ENCODE measurements at regions not wholly inside any gene's neighbourhood (a gene's known extent, or its start where the extent isn't known, plus 50 kb on each side); places are given as distances from the start of the nearest gene placed in this dataset.
"Not testable (repeated sequence)": the region's sequence is repeated elsewhere in the genome, so short reads cannot be mapped to it uniquely, and the experiment has no call there.

GRCh38 chr14:105672450-105673200 is 146.2 kb downstream of the TMEM121 start:
- H3K27ac Mint-ChIP-seq; H3K27me3 Mint-ChIP-seq; CTCF ChIA-PET; DNase-seq; H3K36me3 Mint-ChIP-seq (ENCODE audit: low read depth); POLR2A ChIA-PET; ATAC-seq; H3K9me3 Mint-ChIP-seq; H3K4me3 Mint-ChIP-seq; H3K4me1 Mint-ChIP-seq (ENCODE audit: low read depth); intact Hi-C loops (cut with micrococcal nuclease): not testable (repeated sequence)

GRCh38 chr14:105675433-105675832 is 149.1 kb downstream of the TMEM121 start:
- H3K9me3 Mint-ChIP-seq; ATAC-seq; POLR2A ChIA-PET; DNase-seq; intact Hi-C loops (cut with micrococcal nuclease); H3K4me1 Mint-ChIP-seq (ENCODE audit: low read depth); H3K27ac Mint-ChIP-seq; H3K4me3 Mint-ChIP-seq; H3K27me3 Mint-ChIP-seq; H3K36me3 Mint-ChIP-seq (ENCODE audit: low read depth): not testable (repeated sequence)
- CTCF ChIA-PET: interaction anchor here (0.9 kb wide), 1 partner anchor 294 kb away, joined by 3 read pairs; no protein-coding TSS in a partner anchor

- H3K27ac Mint-ChIP-seq; H3K4me1 Mint-ChIP-seq (ENCODE audit: low read depth); POLR2A ChIA-PET; DNase-seq; H3K4me3 Mint-ChIP-seq; H3K27me3 Mint-ChIP-seq; ATAC-seq; intact Hi-C loops (cut with micrococcal nuclease); H3K9me3 Mint-ChIP-seq; H3K36me3 Mint-ChIP-seq (ENCODE audit: low read depth): not testable (repeated sequence)
- CTCF ChIA-PET: interaction anchor here (0.9 to 1.5 kb wide), 2 partner anchors 267 to 325 kb away, joined by 3 to 5 read pairs; no protein-coding TSS in a partner anchor
Observed at GRCh38 chr14:105675905-105676670, 149.7 kb downstream of the TMEM121 start.

- ChIA-PET POLR2A (interaction anchor here (0.6 kb wide), 1 partner anchor 380 kb away, joined by 3 read pairs; no protein-coding TSS in a partner anchor), CTCF (interaction anchor here (0.7 to 1.1 kb wide), 2 partner anchors 265 to 273 kb away, joined by 3 read pairs; no protein-coding TSS in a partner anchor)
- intact Hi-C loops (cut with micrococcal nuclease); H3K4me3 Mint-ChIP-seq; H3K27ac Mint-ChIP-seq; H3K36me3 Mint-ChIP-seq (ENCODE audit: low read depth); H3K27me3 Mint-ChIP-seq; H3K9me3 Mint-ChIP-seq; DNase-seq; H3K4me1 Mint-ChIP-seq (ENCODE audit: low read depth); ATAC-seq: not testable (repeated sequence)
Observed at GRCh38 chr14:105678057-105678456, 151.7 kb downstream of the TMEM121 start.

GRCh38 chr14:105678996-105679958 is 152.9 kb downstream of the TMEM121 start:
- H3K27ac Mint-ChIP-seq; H3K4me1 Mint-ChIP-seq (ENCODE audit: low read depth); H3K36me3 Mint-ChIP-seq (ENCODE audit: low read depth); intact Hi-C loops (cut with micrococcal nuclease); POLR2A ChIA-PET; H3K4me3 Mint-ChIP-seq; H3K9me3 Mint-ChIP-seq; H3K27me3 Mint-ChIP-seq; DNase-seq: not testable (repeated sequence)
- CTCF ChIA-PET: interaction anchor here (0.6 to 0.8 kb wide), 4 partner anchors 264 to 295 kb away, joined by 3 to 4 read pairs (median 3); no protein-coding TSS in a partner anchor
- peak; percentile 35 for ATAC-seq

GRCh38 chr14:105679959-105680735 is 153.8 kb downstream of the TMEM121 start:
- H3K27me3 Mint-ChIP-seq; H3K36me3 Mint-ChIP-seq (ENCODE audit: low read depth); H3K4me3 Mint-ChIP-seq; intact Hi-C loops (cut with micrococcal nuclease); H3K27ac Mint-ChIP-seq; H3K4me1 Mint-ChIP-seq (ENCODE audit: low read depth); H3K9me3 Mint-ChIP-seq; POLR2A ChIA-PET: not testable (repeated sequence)
- ATAC-seq (peak; percentile 70), DNase-seq (peak; percentile 19)
- CTCF ChIA-PET: interaction anchor here (0.6 to 0.8 kb wide), 4 partner anchors 263 to 294 kb away, joined by 3 to 4 read pairs (median 3); no protein-coding TSS in a partner anchor

GRCh38 chr14:105680736-105681098 is 154.3 kb downstream of the TMEM121 start:
- CTCF ChIA-PET; H3K36me3 Mint-ChIP-seq (ENCODE audit: low read depth); H3K4me3 Mint-ChIP-seq; H3K9me3 Mint-ChIP-seq; H3K4me1 Mint-ChIP-seq (ENCODE audit: low read depth); DNase-seq; POLR2A ChIA-PET; ATAC-seq; H3K27me3 Mint-ChIP-seq; H3K27ac Mint-ChIP-seq; intact Hi-C loops (cut with micrococcal nuclease): not testable (repeated sequence)

- not testable (repeated sequence) for DNase-seq, H3K9me3 Mint-ChIP-seq
Observed at GRCh38 chr14:105681606-105682185, 155.3 kb downstream of the TMEM121 start.

GRCh38 chr14:105682442-105682841 is 156.1 kb downstream of the TMEM121 start:
- H3K27me3 Mint-ChIP-seq; DNase-seq; H3K27ac Mint-ChIP-seq; H3K9me3 Mint-ChIP-seq; intact Hi-C loops (cut with micrococcal nuclease); ATAC-seq; POLR2A ChIA-PET; H3K36me3 Mint-ChIP-seq (ENCODE audit: low read depth); CTCF ChIA-PET; H3K4me1 Mint-ChIP-seq (ENCODE audit: low read depth); H3K4me3 Mint-ChIP-seq: not testable (repeated sequence)

More at GRCh38 chr14:105681606-105682185, 155.3 kb downstream of the TMEM121 start:
- H3K27me3 Mint-ChIP-seq; ATAC-seq; H3K4me3 Mint-ChIP-seq; POLR2A ChIA-PET; H3K27ac Mint-ChIP-seq; CTCF ChIA-PET; H3K4me1 Mint-ChIP-seq (ENCODE audit: low read depth); intact Hi-C loops (cut with micrococcal nuclease); H3K36me3 Mint-ChIP-seq (ENCODE audit: low read depth): not testable (repeated sequence)
